ENCODE measurements at regions not wholly inside any gene's neighbourhood (a gene's known extent, or its start where the extent isn't known, plus 50 kb on each side); places are given as distances from the start of the nearest gene placed in this dataset.

- TF ChIP-seq CTCF (conservative IDR thresholded peaks at IDR 0.05; ENCODE audit: low read length) = no peak
- TF ChIP-seq EZH2phosphoT487 (IDR thresholded peaks at IDR 0.05; ENCODE audit: borderline replicate concordance, low read depth, low read length) = no peak
Observed at GRCh38 chr16:6232056-6232455, 1100.6 kb upstream of the RBFOX1 start.
